ENCODE measurements at regions not wholly inside any gene's neighbourhood (a gene's known extent, or its start where the extent isn't known, plus 50 kb on each side); places are given as distances from the start of the nearest gene placed in this dataset.

GRCh38 chr2:49294225-49294624 is 139.9 kb upstream of the FSHR start:
- H3K27me3 ChIP-seq = no peaks in the 10 kb centered on the region
- no peak overlapping the region for H3K27ac ChIP-seq
- H3K4me1 ChIP-seq = no peaks in the 10 kb centered on the region
- H3K9me3 ChIP-seq = no peaks in the 10 kb centered on the region
- TF ChIP-seq POLR2A (IDR thresholded peaks at IDR 0.05) (no peak), POLR2AphosphoS5 (IDR thresholded peaks at IDR 0.05) (no peak), CTCF (IDR thresholded peaks at IDR 0.05) (no peak), EP300 (IDR thresholded peaks at IDR 0.05) (no peak)
- H3K4me3 ChIP-seq = no peak overlapping the region
- no peaks in the 10 kb centered on the region for H3K36me3 ChIP-seq
- intact Hi-C loops (cut with DNase I) = no loop called here
- DNase-seq = no peak

DNA sequence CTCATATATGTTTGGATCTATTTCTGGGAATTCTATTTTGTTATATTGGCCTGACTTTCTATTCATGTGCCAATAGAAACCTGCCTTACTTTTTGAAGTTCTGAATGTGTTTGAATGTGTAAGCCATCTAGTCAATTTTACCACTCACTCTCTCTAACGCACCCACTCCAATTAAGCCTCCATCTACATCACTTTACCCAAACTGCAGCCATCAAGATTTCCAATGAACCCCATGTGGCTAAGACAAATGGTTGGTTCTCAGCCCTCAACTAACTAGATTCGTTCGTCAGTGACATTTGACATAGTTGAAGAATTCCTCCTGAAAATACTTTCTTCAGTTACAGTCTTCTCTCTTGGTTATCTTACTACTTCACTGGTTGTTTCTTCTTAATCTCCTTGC is 137.3 kb upstream of the FSHR start:
- Histone ChIP-seq H3K27ac (no peak overlapping the region), H3K4me3 (no peak overlapping the region), H3K36me3 (no peaks in the 10 kb centered on the region), H3K9me3 (no peaks in the 10 kb centered on the region), H3K4me1 (no peaks in the 10 kb centered on the region), H3K27me3 (no peaks in the 10 kb centered on the region)
- DNase-seq = no peak
- 64 to 85% methylated on average over 3 of the region's 3 CpGs for WGBS, 2 donors
- TF ChIP-seq EP300 (IDR thresholded peaks at IDR 0.05) (no peak), CTCF (IDR thresholded peaks at IDR 0.05) (no peak), POLR2A (IDR thresholded peaks at IDR 0.05) (no peak), POLR2AphosphoS5 (IDR thresholded peaks at IDR 0.05) (no peak)
- intact Hi-C loops (cut with DNase I) = no loop called here

DNA sequence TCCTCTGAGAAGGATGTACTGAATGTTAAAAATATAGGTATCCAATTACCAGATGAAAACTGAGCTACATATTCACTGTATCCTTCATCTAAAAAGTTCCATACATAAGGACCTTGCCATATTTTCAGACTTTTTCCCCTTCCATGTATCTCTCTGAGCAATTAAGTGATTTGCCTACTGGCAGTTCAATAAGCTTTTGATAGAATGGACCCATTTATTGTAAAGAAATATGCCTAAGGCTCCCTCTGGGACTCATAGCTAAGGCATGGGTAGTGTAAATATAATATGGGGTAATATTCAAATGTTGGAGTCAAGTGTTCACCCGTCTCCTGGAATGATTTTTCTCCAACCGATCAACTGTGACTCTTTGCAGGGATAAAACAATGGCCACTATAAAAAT is 135.4 kb upstream of the FSHR start:
- H3K27me3 ChIP-seq = no peaks in the 10 kb centered on the region
- WGBS, 2 donors = 84 to 91% methylated on average over 2 of the region's 2 CpGs
- no peaks in the 10 kb centered on the region for H3K36me3 ChIP-seq
- no peak for DNase-seq
- no peak overlapping the region for H3K4me3 ChIP-seq
- no peak overlapping the region for H3K27ac ChIP-seq
- no peaks in the 10 kb centered on the region for H3K9me3 ChIP-seq
- H3K4me1 ChIP-seq = no peaks in the 10 kb centered on the region
- intact Hi-C loops (cut with DNase I) = no loop called here
- TF ChIP-seq POLR2A (IDR thresholded peaks at IDR 0.05) = no peak
- TF ChIP-seq POLR2AphosphoS5 (IDR thresholded peaks at IDR 0.05) = no peak
- TF ChIP-seq CTCF (IDR thresholded peaks at IDR 0.05) = no peak
- TF ChIP-seq EP300 (IDR thresholded peaks at IDR 0.05) = no peak

DNA sequence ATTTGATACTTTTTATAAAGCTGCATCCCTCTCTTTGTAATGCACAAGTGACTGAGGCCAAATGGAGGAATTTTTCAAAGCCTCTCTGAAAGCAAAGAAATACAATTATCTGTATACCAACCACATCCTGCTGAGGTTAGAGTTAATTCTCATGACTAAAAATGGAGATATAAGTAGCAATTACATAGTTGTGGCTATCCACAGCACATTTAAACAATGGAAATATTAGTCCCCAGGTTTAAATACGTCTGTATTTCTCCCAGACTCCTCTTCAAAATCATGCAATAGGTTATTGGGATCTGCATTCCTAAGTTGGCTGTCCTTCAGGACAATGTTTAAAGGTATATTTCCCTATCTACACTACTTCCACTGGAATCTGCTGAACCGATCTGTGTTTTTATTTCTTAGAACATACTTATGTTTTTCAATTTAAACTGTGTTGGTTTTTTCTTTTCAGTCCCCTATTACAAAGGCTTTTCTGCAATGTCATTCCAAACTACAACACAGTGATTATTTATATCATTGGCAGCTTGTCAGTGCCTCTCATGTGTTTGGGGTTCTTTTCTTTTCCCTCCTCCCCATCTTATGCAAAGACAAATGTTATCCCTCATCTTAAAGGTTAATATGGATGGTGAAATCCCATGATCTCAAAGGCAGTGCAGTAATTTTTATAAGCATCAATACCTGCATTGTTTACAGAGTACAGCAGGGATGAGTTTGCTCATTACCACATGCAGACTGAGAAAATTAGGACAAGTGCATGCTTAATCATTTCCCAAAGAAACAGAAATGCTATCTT is 134.8 kb upstream of the FSHR start:
- Histone ChIP-seq H3K9me3 (no peaks in the 10 kb centered on the region), H3K27ac (no peak overlapping the region), H3K4me1 (no peaks in the 10 kb centered on the region), H3K4me3 (no peak overlapping the region), H3K36me3 (no peaks in the 10 kb centered on the region), H3K27me3 (no peaks in the 10 kb centered on the region)
- TF ChIP-seq POLR2A (IDR thresholded peaks at IDR 0.05) = no peak
- TF ChIP-seq POLR2AphosphoS5 (IDR thresholded peaks at IDR 0.05) = no peak
- TF ChIP-seq CTCF (IDR thresholded peaks at IDR 0.05) = no peak
- no peak for TF ChIP-seq EP300 (IDR thresholded peaks at IDR 0.05)
- 34 to 44% methylated on average over 2 of the region's 2 CpGs for WGBS, 2 donors
- intact Hi-C loops (cut with DNase I) = no loop called here
- DNase-seq = no peak
